ENCODE measurements at regions not wholly inside any gene's neighbourhood (a gene's known extent, or its start where the extent isn't known, plus 50 kb on each side); places are given as distances from the start of the nearest gene placed in this dataset.

DNA sequence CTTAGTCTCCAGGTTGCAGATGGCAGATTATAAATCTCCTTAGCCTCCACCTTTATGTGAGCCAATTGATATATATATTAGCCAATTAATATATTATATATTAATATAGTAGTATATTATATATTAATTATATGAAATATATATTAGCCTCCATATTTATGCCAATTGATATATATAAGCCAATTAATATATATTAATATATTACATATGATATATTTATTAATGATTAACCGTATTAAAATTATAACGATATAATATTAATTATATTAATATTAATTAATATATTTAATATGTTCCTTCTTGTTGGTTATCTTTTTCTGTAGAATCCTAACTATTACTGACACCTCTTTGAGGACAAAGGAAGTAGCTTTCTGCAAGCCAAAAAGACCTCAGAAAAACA is 972.5 kb downstream of the GBE1 start:
- Histone ChIP-seq H3K36me3 (no peaks in the 10 kb centered on the region), H3K27ac (no peak overlapping the region), H3K27me3 (ENCODE audit: insufficient read depth, low read depth, severe bottlenecking) (no peaks in the 10 kb centered on the region), H3K9me3 (ENCODE audit: severe bottlenecking) (no peaks in the 10 kb centered on the region), H3K4me3 (ENCODE audit: low read depth, low read length) (no peak overlapping the region)
- TF ChIP-seq CTCF (IDR thresholded peaks at IDR 0.05; ENCODE audit: low read depth, low read length), result no peak
- no peak for DNase-seq

DNA sequence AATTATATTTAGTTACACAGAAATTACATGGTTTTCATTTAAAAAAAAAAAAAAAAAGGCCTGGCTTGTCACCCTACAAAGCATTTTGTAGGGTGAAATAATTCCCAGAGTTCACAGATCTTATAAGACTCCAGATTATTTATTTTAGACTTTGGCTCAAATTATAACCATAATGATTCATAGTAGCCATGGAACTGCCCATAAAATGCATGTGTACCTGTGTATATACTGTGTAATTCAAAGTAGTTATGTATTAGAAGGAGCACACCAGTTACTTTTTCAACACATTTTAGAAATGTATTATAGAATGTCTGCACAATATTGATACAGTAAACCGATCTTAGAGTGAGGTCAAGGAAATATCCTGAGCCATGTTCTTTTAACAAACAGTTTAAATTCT is 975.6 kb downstream of the GBE1 start:
- Histone ChIP-seq H3K36me3 (no peaks in the 10 kb centered on the region), H3K27me3 (ENCODE audit: insufficient read depth, low read depth, severe bottlenecking) (no peaks in the 10 kb centered on the region), H3K9me3 (ENCODE audit: severe bottlenecking) (no peaks in the 10 kb centered on the region), H3K27ac (no peak overlapping the region), H3K4me3 (ENCODE audit: low read depth, low read length) (no peak overlapping the region)
- TF ChIP-seq CTCF (IDR thresholded peaks at IDR 0.05; ENCODE audit: low read depth, low read length), result no peak
- no peak for DNase-seq

DNA sequence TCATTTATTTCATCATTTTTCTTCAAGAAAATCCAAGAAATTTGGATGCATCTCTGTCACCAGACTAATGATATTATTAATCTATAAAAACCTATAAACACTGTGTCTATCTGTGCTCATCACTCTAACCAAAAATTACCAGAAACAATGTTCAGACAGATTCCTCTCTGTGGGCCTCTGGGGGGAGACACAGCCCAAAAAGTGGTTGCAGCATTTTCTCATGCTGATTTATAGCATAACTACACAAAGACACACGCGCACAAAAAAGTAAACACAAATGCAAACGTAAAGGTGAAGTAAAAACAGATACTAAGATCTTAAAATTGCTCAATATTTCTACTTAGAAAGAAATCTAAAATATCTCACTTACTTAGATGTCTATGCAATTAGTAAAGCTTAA is 976.0 kb downstream of the GBE1 start:
- peak; percentile 67 for DNase-seq
- Histone ChIP-seq H3K4me3 (ENCODE audit: low read depth, low read length) (no peak overlapping the region), H3K36me3 (no peaks in the 10 kb centered on the region), H3K9me3 (ENCODE audit: severe bottlenecking) (no peaks in the 10 kb centered on the region), H3K27me3 (ENCODE audit: insufficient read depth, low read depth, severe bottlenecking) (no peaks in the 10 kb centered on the region), H3K27ac (no peak overlapping the region)
- TF ChIP-seq CTCF (IDR thresholded peaks at IDR 0.05; ENCODE audit: low read depth, low read length), result peak; percentile 46

- Histone ChIP-seq H3K9me3 (ENCODE audit: severe bottlenecking) (no peaks in the 10 kb centered on the region), H3K27ac (no peak overlapping the region), H3K4me3 (ENCODE audit: low read depth, low read length) (no peak overlapping the region), H3K27me3 (ENCODE audit: insufficient read depth, low read depth, severe bottlenecking) (no peaks in the 10 kb centered on the region), H3K36me3 (no peaks in the 10 kb centered on the region)
- TF ChIP-seq CTCF (IDR thresholded peaks at IDR 0.05; ENCODE audit: low read depth, low read length), result no peak
- DNase-seq, result no peak
Observed at GRCh38 chr3:80771085-80771484, 990.4 kb downstream of the GBE1 start.

DNA sequence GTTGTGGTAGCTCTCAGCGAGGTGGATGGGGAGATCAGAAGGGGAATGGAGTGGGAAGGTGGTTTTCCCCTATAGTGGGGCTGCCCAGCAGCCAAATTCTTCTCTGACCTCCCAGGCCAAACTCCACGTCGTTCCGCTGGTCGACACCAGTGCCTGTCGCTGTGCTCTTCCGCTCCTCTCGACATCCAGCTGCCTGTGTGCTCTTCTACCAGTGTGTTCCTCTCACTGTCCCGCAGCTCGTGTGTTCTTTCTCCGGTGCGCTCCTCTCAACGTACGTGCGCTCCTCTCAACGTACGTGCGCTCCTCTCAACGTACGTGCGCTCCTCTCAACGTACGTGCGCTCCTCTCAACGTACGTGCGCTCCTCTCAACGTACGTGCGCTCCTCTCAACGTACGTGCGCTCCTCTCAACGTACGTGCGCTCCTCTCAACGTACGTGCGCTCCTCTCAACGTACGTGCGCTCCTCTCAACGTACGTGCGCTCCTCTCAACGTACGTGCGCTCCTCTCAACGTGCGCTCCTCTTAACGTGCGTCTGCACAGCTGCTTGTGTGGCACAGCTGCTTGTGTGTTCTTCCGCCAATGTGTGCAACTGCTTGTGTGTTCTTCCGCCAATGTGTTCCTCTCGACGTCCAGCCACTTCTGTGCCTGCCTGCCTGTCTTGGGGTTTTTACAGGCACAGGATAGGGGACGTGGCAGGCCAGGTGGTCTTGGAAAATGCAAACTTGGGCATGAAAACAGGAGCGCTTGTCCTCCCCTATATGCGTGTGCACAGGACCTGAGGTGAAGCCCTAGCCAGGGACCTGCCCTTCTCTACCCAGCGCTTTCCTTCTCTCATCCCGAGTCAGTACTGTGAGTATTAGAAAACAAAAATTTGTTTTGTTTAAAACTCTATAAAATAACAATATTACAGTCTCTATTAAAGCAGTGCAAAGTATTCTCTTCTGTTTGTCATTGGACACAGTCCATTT is 991.1 kb downstream of the GBE1 start:
- no peak overlapping the region for H3K4me3 ChIP-seq (ENCODE audit: low read depth, low read length)
- no peak for TF ChIP-seq CTCF (IDR thresholded peaks at IDR 0.05; ENCODE audit: low read depth, low read length)
- H3K36me3 ChIP-seq, result no peaks in the 10 kb centered on the region
- DNase-seq, result no peak
- no peaks in the 10 kb centered on the region for H3K27me3 ChIP-seq (ENCODE audit: insufficient read depth, low read depth, severe bottlenecking)
- no peak overlapping the region for H3K27ac ChIP-seq
- H3K9me3 ChIP-seq (ENCODE audit: severe bottlenecking), result no peaks in the 10 kb centered on the region
